ENCODE measurements at regions not wholly inside any gene's neighbourhood (a gene's known extent, or its start where the extent isn't known, plus 50 kb on each side); places are given as distances from the start of the nearest gene placed in this dataset.

GRCh38 chr13:97822377-97822776 lies 131.1 kb upstream of the IPO5 start:
- TF ChIP-seq EZH2 (IDR thresholded peaks at IDR 0.05; ENCODE audit: insufficient read depth, poor library complexity, severe bottlenecking) (no peak), EZH2phosphoT487 (IDR thresholded peaks at IDR 0.05; ENCODE audit: insufficient read depth, low read depth) (no peak)
